ENCODE measurements at regions not wholly inside any gene's neighbourhood (a gene's known extent, or its start where the extent isn't known, plus 50 kb on each side); places are given as distances from the start of the nearest gene placed in this dataset.

- H3K9me3 Mint-ChIP-seq: peaks cover 2% of the 10 kb centered on the region
- no peak overlapping the region for H3K4me3 Mint-ChIP-seq
- no peak for DNase-seq
- no peaks in the 10 kb centered on the region for H3K36me3 Mint-ChIP-seq
- H3K27ac Mint-ChIP-seq: no peak overlapping the region
- CTCF ChIA-PET: no interaction called here
- H3K4me1 Mint-ChIP-seq: peaks cover 33% of the 10 kb centered on the region
- H3K27me3 Mint-ChIP-seq: peaks cover 5% of the 10 kb centered on the region
These were observed 65.4 kb upstream of the WDFY2 start for GRCh38 chr13:51518827-51519226.

GRCh38 chr13:51519771-51520216 lies 64.5 kb upstream of the WDFY2 start:
- H3K4me3 Mint-ChIP-seq: no peak overlapping the region
- CTCF ChIA-PET: no interaction called here
- no peaks in the 10 kb centered on the region for H3K36me3 Mint-ChIP-seq
- H3K9me3 Mint-ChIP-seq: peaks cover 2% of the 10 kb centered on the region
- peaks cover 3% of the 10 kb centered on the region for H3K27me3 Mint-ChIP-seq
- peaks cover 33% of the 10 kb centered on the region for H3K4me1 Mint-ChIP-seq
- DNase-seq: no peak
- no peak overlapping the region for H3K27ac Mint-ChIP-seq

DNA sequence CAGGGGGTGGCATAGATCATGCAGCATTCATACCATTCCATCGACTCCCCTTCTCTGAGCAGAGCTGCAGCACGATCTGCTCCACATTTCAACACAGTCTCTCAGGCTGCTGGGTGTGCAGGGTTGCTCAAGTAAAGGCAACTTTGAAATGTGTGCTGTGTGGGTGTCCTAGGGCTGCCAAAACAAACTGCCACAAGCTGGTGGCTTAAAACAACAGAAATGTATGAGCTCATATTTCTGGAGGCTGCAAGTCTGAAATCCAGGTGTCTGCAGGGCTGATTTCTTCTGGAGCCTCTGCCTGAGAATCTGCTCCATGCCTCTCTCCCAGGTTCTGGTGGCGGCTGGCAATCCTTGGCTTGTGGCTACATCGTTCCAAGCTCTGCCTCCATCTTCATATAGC lies 63.7 kb upstream of the WDFY2 start:
- no peak overlapping the region for H3K4me3 Mint-ChIP-seq
- DNase-seq: no peak
- H3K27me3 Mint-ChIP-seq: no peaks in the 10 kb centered on the region
- no peak overlapping the region for H3K27ac Mint-ChIP-seq
- H3K36me3 Mint-ChIP-seq: no peaks in the 10 kb centered on the region
- H3K4me1 Mint-ChIP-seq: peaks cover 33% of the 10 kb centered on the region
- CTCF ChIA-PET: no interaction called here
- H3K9me3 Mint-ChIP-seq: peaks cover 1% of the 10 kb centered on the region

DNA sequence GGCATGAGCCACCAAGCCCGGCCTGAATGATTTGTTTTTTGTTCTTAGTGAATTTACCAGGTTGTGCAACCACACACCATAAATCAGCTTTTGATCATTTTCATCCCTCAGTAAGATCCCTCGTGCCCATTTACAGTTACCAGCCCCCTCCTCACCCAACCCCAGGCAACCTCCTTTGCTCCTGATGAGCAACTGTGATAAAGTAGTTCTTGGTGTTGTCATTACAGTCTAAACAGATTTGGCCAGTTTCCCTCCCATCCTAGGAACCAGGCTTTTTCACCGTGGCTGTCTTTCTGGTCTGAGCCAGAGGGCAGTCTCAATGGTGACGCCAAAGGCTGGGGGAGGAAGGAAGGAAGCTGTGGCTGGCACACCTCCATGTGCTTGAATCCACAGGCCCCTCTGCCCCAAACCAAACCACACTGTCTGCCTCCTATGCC lies 61.2 kb upstream of the WDFY2 start:
- Mint-ChIP-seq H3K36me3 (peaks cover 5% of the 10 kb centered on the region), H3K9me3 (no peaks in the 10 kb centered on the region), H3K27me3 (peaks cover 11% of the 10 kb centered on the region), H3K4me3 (no peak overlapping the region), H3K27ac (peak overlapping the region; percentile 59), H3K4me1 (peaks cover 30% of the 10 kb centered on the region)
- CTCF ChIA-PET: no interaction called here
- DNase-seq: peak; percentile 50

DNA sequence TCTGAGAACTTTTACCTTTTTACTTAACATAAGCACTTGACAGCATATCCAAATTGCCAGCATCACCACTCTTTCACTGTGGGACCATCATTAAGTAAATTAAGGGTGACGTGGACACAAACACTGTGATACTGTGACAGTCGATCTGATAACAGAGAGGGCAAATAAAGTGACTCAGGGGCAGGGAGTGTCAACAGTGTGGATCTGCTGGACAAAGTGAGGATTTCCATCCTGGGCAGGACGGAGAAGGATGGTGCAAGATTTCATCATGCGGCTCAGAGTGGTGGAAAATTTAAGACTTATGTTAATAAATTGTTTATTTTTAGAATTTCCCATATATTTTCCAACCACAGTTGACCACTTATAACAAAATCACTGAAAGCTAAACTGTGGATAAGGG lies 60.0 kb upstream of the WDFY2 start:
- peaks cover 24% of the 10 kb centered on the region for H3K4me1 Mint-ChIP-seq
- H3K9me3 Mint-ChIP-seq: peaks cover 2% of the 10 kb centered on the region
- H3K4me3 Mint-ChIP-seq: no peak overlapping the region
- H3K27ac Mint-ChIP-seq: no peak overlapping the region
- peaks cover 7% of the 10 kb centered on the region for H3K36me3 Mint-ChIP-seq
- peaks cover 11% of the 10 kb centered on the region for H3K27me3 Mint-ChIP-seq
- DNase-seq: no peak
- CTCF ChIA-PET: no interaction called here

GRCh38 chr13:51524829-51525566 lies 59.3 kb upstream of the WDFY2 start:
- Mint-ChIP-seq H3K4me1 (peaks cover 24% of the 10 kb centered on the region), H3K4me3 (no peak overlapping the region), H3K27me3 (peaks cover 11% of the 10 kb centered on the region), H3K9me3 (peaks cover 2% of the 10 kb centered on the region), H3K27ac (no peak overlapping the region), H3K36me3 (peaks cover 7% of the 10 kb centered on the region)
- DNase-seq: no peak
- CTCF ChIA-PET: interaction anchor here (1.3 kb wide), 1 partner anchor 40 kb away, joined by 3 read pairs; no protein-coding TSS in a partner anchor

- Mint-ChIP-seq H3K27me3 (peaks cover 11% of the 10 kb centered on the region), H3K4me3 (no peak overlapping the region), H3K9me3 (peaks cover 9% of the 10 kb centered on the region), H3K27ac (no peak overlapping the region), H3K36me3 (peaks cover 10% of the 10 kb centered on the region), H3K4me1 (peaks cover 18% of the 10 kb centered on the region)
- CTCF ChIA-PET: interaction anchor here (1.3 kb wide), 1 partner anchor 39 kb away, joined by 3 read pairs; no protein-coding TSS in a partner anchor
- no peak for DNase-seq
These were observed 58.6 kb upstream of the WDFY2 start for GRCh38 chr13:51525567-51526167.

GRCh38 chr13:51526202-51526601 lies 58.1 kb upstream of the WDFY2 start:
- CTCF ChIA-PET: interaction anchor here (1.3 kb wide), 1 partner anchor 38 kb away, joined by 3 read pairs; no protein-coding TSS in a partner anchor
- DNase-seq: no peak
- Mint-ChIP-seq H3K4me1 (peaks cover 16% of the 10 kb centered on the region), H3K4me3 (no peak overlapping the region), H3K27me3 (peaks cover 11% of the 10 kb centered on the region), H3K27ac (no peak overlapping the region), H3K9me3 (peaks cover 11% of the 10 kb centered on the region), H3K36me3 (peaks cover 10% of the 10 kb centered on the region)

GRCh38 chr13:51532736-51533197 lies 51.5 kb upstream of the WDFY2 start:
- Mint-ChIP-seq H3K4me1 (peaks cover 46% of the 10 kb centered on the region), H3K9me3 (peaks cover 21% of the 10 kb centered on the region), H3K4me3 (no peak overlapping the region), H3K36me3 (peaks cover 17% of the 10 kb centered on the region), H3K27me3 (peaks cover 1% of the 10 kb centered on the region), H3K27ac (peak overlapping the region; percentile 31)
- DNase-seq: no peak
- CTCF ChIA-PET: no interaction called here

- Mint-ChIP-seq H3K9me3 (peaks cover 19% of the 10 kb centered on the region), H3K27me3 (no peaks in the 10 kb centered on the region), H3K27ac (peak overlapping the region; percentile 74), H3K4me1 (peaks cover 46% of the 10 kb centered on the region), H3K36me3 (peaks cover 13% of the 10 kb centered on the region), H3K4me3 (peak overlapping the region; percentile 10)
- CTCF ChIA-PET: no interaction called here
- DNase-seq: peak; percentile 69
These were observed 50.0 kb upstream of the WDFY2 start for GRCh38 chr13:51534041-51534817.
